ENCODE measurements at regions not wholly inside any gene's neighbourhood (a gene's known extent, or its start where the extent isn't known, plus 50 kb on each side); places are given as distances from the start of the nearest gene placed in this dataset.

DNA sequence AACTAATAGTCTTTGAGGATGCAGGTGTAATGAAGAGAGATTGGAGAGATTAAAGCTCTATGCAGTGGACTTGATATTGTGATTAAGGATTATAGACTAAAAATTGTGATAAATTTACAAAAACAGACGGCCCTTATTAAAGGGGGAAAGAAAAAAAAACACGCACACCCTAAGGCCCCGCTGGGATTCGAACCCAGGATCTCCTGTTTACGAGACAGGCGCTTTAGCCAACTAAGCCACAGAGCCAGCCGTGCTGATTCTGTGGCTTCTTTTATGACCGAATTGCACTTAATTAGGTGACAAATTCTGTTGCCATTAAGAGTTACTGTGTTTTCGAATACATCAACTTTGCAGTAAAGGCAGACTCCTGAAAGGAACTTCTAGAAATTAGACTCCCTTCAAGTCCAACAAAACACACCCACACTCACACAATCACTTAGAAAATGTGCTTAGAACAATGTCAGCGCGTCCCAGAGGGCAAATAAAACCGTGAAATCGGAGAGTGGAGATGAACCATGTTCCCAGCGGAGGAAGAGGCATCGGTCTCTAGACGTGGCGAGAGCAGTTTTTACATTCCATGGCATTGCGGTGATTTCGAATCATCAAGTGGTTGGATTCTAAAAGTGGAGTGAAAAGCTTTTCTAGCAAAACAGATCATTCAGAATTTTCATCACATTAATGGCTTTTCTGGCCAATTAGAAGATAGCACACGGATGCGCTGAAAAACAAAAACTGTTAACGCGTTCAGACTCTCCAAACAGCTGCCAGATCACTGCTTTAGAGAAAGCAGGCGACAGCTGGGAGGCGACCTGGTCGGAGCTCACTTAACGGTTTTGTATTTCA, 122.6 kb downstream of the GPX5 start:
- Histone ChIP-seq H3K4me3 (ENCODE audit: low read length) (peak overlapping the region; percentile 78), H3K4me2 (ENCODE audit: low read length) (peak overlapping the region; percentile 84), H3K4me1 (ENCODE audit: control insufficient read depth, insufficient read depth, low read length) (no peaks in the 10 kb centered on the region), H3K27me3 (ENCODE audit: control insufficient read depth, insufficient read depth, low read length) (peaks cover 4% of the 10 kb centered on the region), H3K36me3 (ENCODE audit: insufficient read depth, low read length) (no peaks in the 10 kb centered on the region), H3K9me3 (replicated peaks; ENCODE audit: low read length) (no peaks in the 10 kb centered on the region), H3K9ac (ENCODE audit: low read depth, low read length) (peak overlapping the region; percentile 59)

DNA sequence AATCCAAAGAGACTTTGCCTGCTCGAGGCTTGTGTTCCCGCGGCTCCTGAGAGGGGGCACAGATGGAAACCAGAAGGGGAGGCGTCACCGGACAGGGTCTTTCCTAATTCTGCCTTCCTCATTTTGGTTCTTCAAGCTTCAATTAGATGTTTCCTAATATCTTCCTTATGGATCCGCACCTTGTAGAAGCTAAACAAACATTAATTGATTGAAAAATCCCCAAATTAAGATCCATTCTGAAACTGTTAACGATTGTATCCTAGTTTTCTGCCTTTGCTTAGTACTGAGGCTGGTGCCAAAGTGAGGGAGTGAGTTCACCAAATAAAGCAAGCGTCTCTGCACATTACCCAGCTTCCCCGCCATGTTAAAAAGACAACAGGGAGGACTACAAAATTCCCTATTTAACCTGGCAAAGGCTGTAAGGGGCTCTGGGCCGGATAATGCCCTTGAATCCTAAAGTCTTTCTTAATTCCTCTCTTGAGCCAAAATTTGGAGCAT, 123.2 kb downstream of the GPX5 start:
- H3K36me3 ChIP-seq (ENCODE audit: insufficient read depth, low read length): no peaks in the 10 kb centered on the region
- peak overlapping the region; percentile 59 for H3K9ac ChIP-seq (ENCODE audit: low read depth, low read length)
- no peaks in the 10 kb centered on the region for H3K9me3 ChIP-seq (replicated peaks; ENCODE audit: low read length)
- H3K4me2 ChIP-seq (ENCODE audit: low read length): peak overlapping the region; percentile 84
- peaks cover 4% of the 10 kb centered on the region for H3K27me3 ChIP-seq (ENCODE audit: control insufficient read depth, insufficient read depth, low read length)
- H3K4me1 ChIP-seq (ENCODE audit: control insufficient read depth, insufficient read depth, low read length): no peaks in the 10 kb centered on the region
- H3K4me3 ChIP-seq (ENCODE audit: low read length): peak overlapping the region; percentile 78

DNA sequence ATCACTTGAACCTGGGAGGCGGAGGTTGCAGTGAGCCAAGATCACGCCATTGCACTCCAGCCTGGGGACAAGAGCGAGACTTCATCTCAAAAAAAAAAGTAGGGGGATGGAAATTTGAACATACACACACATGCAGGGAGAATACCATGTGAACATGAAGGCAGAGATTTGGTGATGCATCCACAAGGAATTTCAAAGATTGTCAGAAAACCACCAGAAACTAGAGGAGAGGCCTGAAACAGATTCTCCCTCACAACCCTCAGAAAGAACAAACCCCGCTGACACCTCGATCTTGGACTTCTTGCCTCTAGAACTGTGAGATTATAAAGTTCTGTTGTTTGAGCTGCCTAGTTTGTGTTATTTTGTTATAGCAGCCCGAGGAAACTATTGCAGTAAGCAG, 125.5 kb downstream of the GPX5 start:
- H3K9me3 ChIP-seq (replicated peaks; ENCODE audit: low read length): no peaks in the 10 kb centered on the region
- H3K4me2 ChIP-seq (ENCODE audit: low read length): no peak overlapping the region
- H3K4me3 ChIP-seq (ENCODE audit: low read length): no peak overlapping the region
- no peak overlapping the region for H3K9ac ChIP-seq (ENCODE audit: low read depth, low read length)
- H3K27me3 ChIP-seq (ENCODE audit: control insufficient read depth, insufficient read depth, low read length): peaks cover 14% of the 10 kb centered on the region
- no peaks in the 10 kb centered on the region for H3K36me3 ChIP-seq (ENCODE audit: insufficient read depth, low read length)
- H3K4me1 ChIP-seq (ENCODE audit: control insufficient read depth, insufficient read depth, low read length): no peaks in the 10 kb centered on the region

DNA sequence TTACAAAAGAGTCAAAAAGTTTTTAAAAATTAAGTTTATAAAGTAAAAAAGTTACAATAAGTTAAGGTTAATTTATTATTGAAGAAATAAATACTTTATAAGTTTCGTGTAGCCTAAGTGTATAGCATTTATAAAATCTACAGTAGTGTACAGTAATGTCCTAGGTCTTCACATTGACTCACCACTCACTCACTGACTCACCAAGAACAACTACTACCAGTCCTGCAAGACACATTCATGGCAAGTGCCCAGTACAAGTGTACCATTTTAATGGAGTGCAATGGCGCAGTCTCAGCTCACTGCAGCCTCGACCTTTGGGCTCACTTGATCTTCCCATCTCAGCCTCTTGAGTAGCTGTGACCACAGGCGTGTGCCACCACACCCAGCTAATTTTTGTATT, 128.2 kb downstream of the GPX5 start:
- Histone ChIP-seq H3K9ac (ENCODE audit: low read depth, low read length) (no peak overlapping the region), H3K9me3 (replicated peaks; ENCODE audit: low read length) (no peaks in the 10 kb centered on the region), H3K4me2 (ENCODE audit: low read length) (no peak overlapping the region), H3K4me3 (ENCODE audit: low read length) (no peak overlapping the region), H3K27me3 (ENCODE audit: control insufficient read depth, insufficient read depth, low read length) (peaks cover 29% of the 10 kb centered on the region), H3K36me3 (ENCODE audit: insufficient read depth, low read length) (no peaks in the 10 kb centered on the region), H3K4me1 (ENCODE audit: control insufficient read depth, insufficient read depth, low read length) (peaks cover 7% of the 10 kb centered on the region)

DNA sequence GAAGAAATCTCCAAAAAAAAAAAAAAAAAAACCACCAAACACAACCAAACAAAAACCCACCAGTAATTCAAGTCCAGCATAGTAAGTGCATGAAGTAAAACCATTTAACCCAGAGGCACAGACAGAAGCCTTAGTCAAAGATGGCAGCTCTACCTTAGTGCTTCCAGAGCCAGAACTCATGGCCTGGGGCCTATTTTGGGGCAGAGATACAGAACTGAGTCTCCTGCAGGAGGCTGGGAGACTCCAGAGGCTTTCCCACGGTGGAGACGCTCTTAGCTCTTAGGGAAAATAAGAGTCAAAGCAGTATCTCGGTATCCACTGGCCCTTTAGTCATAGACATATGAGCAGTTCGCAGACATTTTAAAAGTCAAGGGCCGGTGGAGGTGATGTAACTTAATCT, 129.5 kb downstream of the GPX5 start:
- Histone ChIP-seq H3K4me2 (ENCODE audit: low read length) (no peak overlapping the region), H3K9me3 (replicated peaks; ENCODE audit: low read length) (no peaks in the 10 kb centered on the region), H3K27me3 (ENCODE audit: control insufficient read depth, insufficient read depth, low read length) (peaks cover 33% of the 10 kb centered on the region), H3K4me1 (ENCODE audit: control insufficient read depth, insufficient read depth, low read length) (peaks cover 11% of the 10 kb centered on the region), H3K4me3 (ENCODE audit: low read length) (no peak overlapping the region), H3K9ac (ENCODE audit: low read depth, low read length) (no peak overlapping the region), H3K36me3 (ENCODE audit: insufficient read depth, low read length) (no peaks in the 10 kb centered on the region)

DNA sequence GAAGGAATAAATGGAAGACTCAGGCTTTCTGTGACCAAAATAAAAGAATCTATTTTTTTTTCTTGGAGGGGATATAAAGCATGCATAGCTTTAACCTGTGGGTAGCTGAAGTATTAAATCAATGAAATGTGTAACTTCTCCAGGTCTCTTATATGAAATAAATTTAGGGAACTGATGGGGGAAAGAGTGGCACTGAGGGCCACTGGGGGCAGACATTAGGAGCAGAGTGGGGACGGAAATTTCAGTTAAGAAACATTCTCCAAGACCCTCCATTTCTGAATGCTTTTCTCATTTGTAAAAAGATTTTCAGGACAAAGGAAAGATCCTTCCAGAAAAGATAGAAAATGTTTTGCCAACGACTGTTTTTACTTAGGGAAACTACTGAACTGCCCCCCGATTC, 131.0 kb downstream of the GPX5 start:
- H3K9me3 ChIP-seq (replicated peaks; ENCODE audit: low read length): no peaks in the 10 kb centered on the region
- H3K9ac ChIP-seq (ENCODE audit: low read depth, low read length): no peak overlapping the region
- peaks cover 11% of the 10 kb centered on the region for H3K4me1 ChIP-seq (ENCODE audit: control insufficient read depth, insufficient read depth, low read length)
- H3K36me3 ChIP-seq (ENCODE audit: insufficient read depth, low read length): no peaks in the 10 kb centered on the region
- H3K4me2 ChIP-seq (ENCODE audit: low read length): no peak overlapping the region
- peaks cover 31% of the 10 kb centered on the region for H3K27me3 ChIP-seq (ENCODE audit: control insufficient read depth, insufficient read depth, low read length)
- H3K4me3 ChIP-seq (ENCODE audit: low read length): no peak overlapping the region

DNA sequence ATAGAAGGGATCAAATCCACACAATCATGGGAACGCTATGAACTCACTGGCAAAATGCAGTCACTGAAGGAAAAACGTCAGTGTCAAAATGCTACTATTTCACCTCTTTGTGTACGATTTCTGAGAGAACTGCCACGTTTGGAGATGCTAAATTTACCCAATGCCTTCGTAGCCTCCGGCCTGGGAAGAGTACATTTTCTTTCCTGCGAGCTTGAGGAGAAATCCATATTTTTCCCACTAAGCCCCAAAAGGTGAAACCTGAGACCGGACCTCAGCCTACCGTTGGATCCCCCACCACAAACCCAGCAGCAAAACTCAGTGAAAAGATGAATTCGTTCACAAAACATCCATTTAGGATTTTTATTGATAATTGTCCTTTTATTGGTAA, 131.7 kb downstream of the GPX5 start:
- Histone ChIP-seq H3K9ac (ENCODE audit: low read depth, low read length) (no peak overlapping the region), H3K9me3 (replicated peaks; ENCODE audit: low read length) (no peaks in the 10 kb centered on the region), H3K36me3 (ENCODE audit: insufficient read depth, low read length) (no peaks in the 10 kb centered on the region), H3K4me3 (ENCODE audit: low read length) (peak overlapping the region; percentile 50), H3K27me3 (ENCODE audit: control insufficient read depth, insufficient read depth, low read length) (peaks cover 29% of the 10 kb centered on the region), H3K4me2 (ENCODE audit: low read length) (peak overlapping the region; percentile 66), H3K4me1 (ENCODE audit: control insufficient read depth, insufficient read depth, low read length) (peaks cover 11% of the 10 kb centered on the region)

DNA sequence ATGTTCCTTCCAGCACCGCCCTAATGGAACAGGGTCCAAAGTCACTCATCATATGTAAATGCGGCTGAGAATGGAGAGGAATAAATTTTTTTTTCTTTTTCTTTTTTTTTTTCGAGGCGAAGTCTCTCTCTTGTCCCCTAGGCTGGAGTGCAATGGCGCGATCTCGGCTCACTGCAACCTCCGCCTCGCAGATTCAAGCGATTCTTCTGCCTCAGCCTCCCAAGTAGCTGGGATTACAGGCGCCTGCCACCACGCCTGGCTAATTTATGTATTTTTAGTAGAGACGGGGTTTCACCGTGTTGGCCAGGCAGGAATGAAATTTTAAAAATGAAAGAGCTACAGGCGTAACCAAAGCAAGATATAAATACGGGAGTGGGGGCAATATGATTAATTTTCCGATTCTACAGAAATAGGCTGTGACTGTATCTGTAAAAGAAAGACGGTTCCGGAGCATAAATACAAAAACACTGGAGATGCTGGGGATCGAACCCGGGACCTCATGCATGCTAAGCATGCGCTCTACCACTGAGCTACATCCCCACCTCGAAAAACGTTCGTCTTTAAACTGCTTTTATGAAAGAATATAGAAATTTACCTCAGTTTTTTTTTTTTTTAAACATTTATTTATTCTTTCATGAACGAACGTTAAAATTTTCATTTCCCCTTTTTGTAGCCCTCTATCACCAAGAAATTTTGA, 132.2 kb downstream of the GPX5 start:
- peaks cover 29% of the 10 kb centered on the region for H3K27me3 ChIP-seq (ENCODE audit: control insufficient read depth, insufficient read depth, low read length)
- H3K9ac ChIP-seq (ENCODE audit: low read depth, low read length): peak overlapping the region; percentile 50
- H3K4me2 ChIP-seq (ENCODE audit: low read length): peak overlapping the region; percentile 89
- H3K4me3 ChIP-seq (ENCODE audit: low read length): peak overlapping the region; percentile 70
- H3K9me3 ChIP-seq (replicated peaks; ENCODE audit: low read length): no peaks in the 10 kb centered on the region
- peaks cover 11% of the 10 kb centered on the region for H3K4me1 ChIP-seq (ENCODE audit: control insufficient read depth, insufficient read depth, low read length)
- no peaks in the 10 kb centered on the region for H3K36me3 ChIP-seq (ENCODE audit: insufficient read depth, low read length)

DNA sequence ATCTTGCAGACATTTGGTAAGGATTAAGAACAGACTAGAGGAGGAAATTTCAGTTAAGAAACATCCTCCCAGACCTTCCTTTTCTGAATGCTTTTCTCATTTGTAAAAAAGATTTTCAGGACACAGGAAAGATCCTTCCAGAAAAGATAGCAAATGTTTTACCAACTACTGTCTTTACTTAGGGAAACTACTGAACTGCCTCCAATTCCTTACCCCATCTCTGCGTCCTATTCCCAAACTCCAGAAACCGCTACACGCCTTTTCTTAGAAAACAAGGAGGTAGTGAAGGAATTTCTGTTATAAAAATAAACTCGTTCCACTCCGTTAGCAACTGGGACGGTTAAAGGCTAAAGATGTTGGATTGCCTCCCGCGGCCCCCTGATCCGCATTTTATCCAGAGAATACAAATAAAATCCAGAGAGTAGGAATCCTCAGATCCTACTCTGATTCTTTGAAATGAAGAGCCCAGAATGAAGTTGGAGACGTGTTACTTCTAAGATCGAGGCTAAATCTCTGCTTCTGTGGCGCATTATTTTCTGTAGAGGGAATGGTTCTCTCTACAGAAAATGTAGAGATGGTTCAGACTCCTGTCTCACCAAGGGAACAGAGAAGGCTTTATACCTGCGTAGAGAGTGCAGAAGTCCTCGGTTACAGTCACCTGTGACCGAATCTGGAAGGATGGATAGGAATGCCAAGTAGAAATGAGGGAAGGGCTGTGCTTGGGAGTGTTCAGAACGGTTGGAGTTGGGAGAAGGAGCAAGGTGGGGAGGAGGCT, 133.0 kb downstream of the GPX5 start:
- H3K4me1 ChIP-seq (ENCODE audit: control insufficient read depth, insufficient read depth, low read length): peaks cover 11% of the 10 kb centered on the region
- peaks cover 29% of the 10 kb centered on the region for H3K27me3 ChIP-seq (ENCODE audit: control insufficient read depth, insufficient read depth, low read length)
- H3K4me3 ChIP-seq (ENCODE audit: low read length): peak overlapping the region; percentile 70
- no peaks in the 10 kb centered on the region for H3K9me3 ChIP-seq (replicated peaks; ENCODE audit: low read length)
- H3K36me3 ChIP-seq (ENCODE audit: insufficient read depth, low read length): no peaks in the 10 kb centered on the region
- peak overlapping the region; percentile 89 for H3K4me2 ChIP-seq (ENCODE audit: low read length)
- H3K9ac ChIP-seq (ENCODE audit: low read depth, low read length): peak overlapping the region; percentile 50

DNA sequence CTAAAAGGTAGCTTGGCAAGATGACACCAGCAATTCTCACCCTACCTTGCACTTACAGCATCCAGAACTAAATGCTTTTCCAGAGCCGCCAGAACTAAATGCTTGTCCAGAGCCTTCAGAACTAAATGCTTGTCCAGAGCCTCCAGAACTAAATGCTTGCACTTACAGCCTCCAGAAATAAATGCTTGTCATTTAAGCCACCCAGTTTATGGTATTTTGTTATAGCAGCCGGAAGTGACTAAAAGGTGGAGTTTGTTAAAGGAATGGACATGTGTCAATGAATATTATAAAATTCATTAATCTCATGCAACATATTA, 133.5 kb downstream of the GPX5 start:
- Histone ChIP-seq H3K4me1 (ENCODE audit: control insufficient read depth, insufficient read depth, low read length) (peaks cover 11% of the 10 kb centered on the region), H3K36me3 (ENCODE audit: insufficient read depth, low read length) (no peaks in the 10 kb centered on the region), H3K9me3 (replicated peaks; ENCODE audit: low read length) (no peaks in the 10 kb centered on the region), H3K27me3 (ENCODE audit: control insufficient read depth, insufficient read depth, low read length) (peaks cover 29% of the 10 kb centered on the region), H3K4me2 (ENCODE audit: low read length) (peak overlapping the region; percentile 89), H3K9ac (ENCODE audit: low read depth, low read length) (no peak overlapping the region), H3K4me3 (ENCODE audit: low read length) (peak overlapping the region; percentile 70)

DNA sequence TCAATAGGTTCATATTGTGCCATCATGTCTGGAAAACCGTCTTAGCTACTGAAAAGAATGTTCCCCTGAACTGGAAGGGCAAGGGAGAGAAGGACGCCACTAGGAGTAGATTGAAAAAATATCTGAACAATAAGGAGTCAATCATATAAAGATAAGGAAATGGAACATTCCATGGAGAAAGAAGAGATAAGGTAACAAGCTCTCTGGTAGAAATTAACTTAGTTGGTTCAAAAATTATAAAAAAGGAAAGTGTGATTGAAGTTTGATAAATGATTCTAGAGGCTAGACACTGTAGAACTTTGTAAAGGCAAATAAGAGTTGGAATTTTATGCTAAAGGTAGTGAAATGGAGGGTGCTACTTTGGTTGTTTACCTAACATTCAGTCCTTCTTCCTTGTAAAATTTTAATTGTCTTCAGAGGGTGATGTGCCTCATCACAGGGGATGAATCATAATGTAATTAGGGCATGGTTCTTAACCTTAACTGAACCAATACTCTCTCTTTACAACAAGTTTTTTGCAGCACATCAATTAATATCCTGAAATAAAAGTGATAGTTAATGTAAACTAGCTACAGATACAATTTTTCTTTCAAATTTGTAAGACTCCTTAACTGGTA, 135.5 kb downstream of the GPX5 start:
- Histone ChIP-seq H3K9ac (ENCODE audit: low read depth, low read length) (no peak overlapping the region), H3K4me3 (ENCODE audit: low read length) (no peak overlapping the region), H3K9me3 (replicated peaks; ENCODE audit: low read length) (no peaks in the 10 kb centered on the region), H3K4me2 (ENCODE audit: low read length) (no peak overlapping the region), H3K36me3 (ENCODE audit: insufficient read depth, low read length) (no peaks in the 10 kb centered on the region), H3K27me3 (ENCODE audit: control insufficient read depth, insufficient read depth, low read length) (peaks cover 18% of the 10 kb centered on the region), H3K4me1 (ENCODE audit: control insufficient read depth, insufficient read depth, low read length) (peaks cover 11% of the 10 kb centered on the region)
